ENCODE measurements at regions not wholly inside any gene's neighbourhood (a gene's known extent, or its start where the extent isn't known, plus 50 kb on each side); places are given as distances from the start of the nearest gene placed in this dataset.

DNA sequence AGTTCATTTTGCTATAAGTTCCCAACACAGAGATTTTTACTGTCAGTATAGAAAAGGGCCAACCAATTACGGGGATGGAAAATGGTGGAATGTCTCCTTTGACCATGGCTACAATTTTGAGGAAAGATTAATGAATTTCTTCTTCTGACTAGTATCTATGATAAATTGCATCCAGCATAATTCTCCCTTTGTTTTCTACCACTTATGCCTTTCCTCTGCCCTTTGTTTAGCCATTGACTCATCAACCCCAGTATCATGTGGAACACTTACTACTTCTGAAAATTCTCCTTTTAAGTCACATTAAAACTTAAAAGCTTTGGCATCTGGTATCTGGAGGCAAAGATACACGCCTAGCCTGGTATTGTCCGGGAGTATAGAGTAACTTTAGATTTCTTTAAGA, 92.9 kb upstream of the CADPS start:
- DNase-seq (ENCODE audit: low spot score) (no peak), ATAC-seq (ENCODE audit: low read depth) (no peak)
- Histone ChIP-seq H3K27ac (ENCODE audit: poor library complexity, severe bottlenecking) (no peak overlapping the region), H3K4me1 (ENCODE audit: insufficient read depth, poor library complexity, severe bottlenecking) (no peaks in the 10 kb centered on the region), H3K9me3 (ENCODE audit: severe bottlenecking) (no peaks in the 10 kb centered on the region), H3K36me3 (ENCODE audit: low read depth) (no peaks in the 10 kb centered on the region), H3K4me3 (ENCODE audit: severe bottlenecking) (no peak overlapping the region), H3K27me3 (ENCODE audit: insufficient read depth, poor library complexity, severe bottlenecking) (no peaks in the 10 kb centered on the region)
- no peak for TF ChIP-seq CTCF (IDR thresholded peaks at IDR 0.05; ENCODE audit: poor library complexity, severe bottlenecking)

DNA sequence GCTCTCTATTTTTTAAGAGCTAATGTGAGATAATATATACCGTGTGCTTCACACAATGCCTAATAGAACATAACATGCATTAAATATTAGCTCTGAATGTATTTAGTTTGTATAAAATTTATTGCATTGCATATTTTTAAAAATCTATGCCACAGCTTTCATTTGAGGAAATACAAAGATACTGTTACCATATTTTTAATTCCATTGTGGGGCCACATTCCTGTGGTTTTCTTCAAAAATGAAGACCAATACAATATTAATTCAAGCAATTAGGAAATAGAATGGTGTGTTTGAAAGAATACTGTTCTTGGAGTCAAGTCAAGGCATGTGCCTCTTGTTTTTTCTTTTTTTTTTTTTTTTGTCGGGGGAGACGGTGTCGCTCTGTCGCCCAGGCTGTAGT, 95.4 kb upstream of the CADPS start:
- Histone ChIP-seq H3K36me3 (ENCODE audit: low read depth) (no peaks in the 10 kb centered on the region), H3K27me3 (ENCODE audit: insufficient read depth, poor library complexity, severe bottlenecking) (no peaks in the 10 kb centered on the region), H3K4me1 (ENCODE audit: insufficient read depth, poor library complexity, severe bottlenecking) (no peaks in the 10 kb centered on the region), H3K27ac (ENCODE audit: poor library complexity, severe bottlenecking) (no peak overlapping the region), H3K9me3 (ENCODE audit: severe bottlenecking) (no peaks in the 10 kb centered on the region), H3K4me3 (ENCODE audit: severe bottlenecking) (no peak overlapping the region)
- ATAC-seq (ENCODE audit: low read depth): no peak
- no peak for DNase-seq (ENCODE audit: low spot score)
- TF ChIP-seq CTCF (IDR thresholded peaks at IDR 0.05; ENCODE audit: poor library complexity, severe bottlenecking): no peak

DNA sequence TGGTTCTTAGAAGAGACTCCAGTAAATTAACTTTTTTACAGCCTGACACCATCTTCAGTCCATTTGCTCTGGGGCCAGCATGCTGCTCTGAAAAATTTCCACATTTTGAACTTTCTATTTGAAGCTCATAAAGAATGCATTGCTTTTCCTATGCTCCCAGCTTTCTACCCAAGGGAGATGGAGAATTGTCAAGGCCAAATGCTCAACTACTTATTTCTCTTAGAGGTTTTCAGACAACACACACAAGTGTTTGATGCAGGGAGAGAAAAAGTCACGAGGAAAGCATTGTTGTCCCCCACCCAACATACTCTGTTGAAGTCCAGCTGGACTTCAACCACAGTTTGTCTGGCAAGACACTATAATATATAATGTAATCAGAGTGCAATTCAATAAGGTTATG, 100.3 kb upstream of the CADPS start:
- ATAC-seq (ENCODE audit: low read depth): no peak
- no peaks in the 10 kb centered on the region for H3K36me3 ChIP-seq (ENCODE audit: low read depth)
- H3K4me1 ChIP-seq (ENCODE audit: insufficient read depth, poor library complexity, severe bottlenecking): no peaks in the 10 kb centered on the region
- H3K9me3 ChIP-seq (ENCODE audit: severe bottlenecking): no peaks in the 10 kb centered on the region
- DNase-seq (ENCODE audit: low spot score): no peak
- peaks cover 18% of the 10 kb centered on the region for H3K27me3 ChIP-seq (ENCODE audit: insufficient read depth, poor library complexity, severe bottlenecking)
- no peak overlapping the region for H3K4me3 ChIP-seq (ENCODE audit: severe bottlenecking)
- H3K27ac ChIP-seq (ENCODE audit: poor library complexity, severe bottlenecking): no peak overlapping the region
- TF ChIP-seq CTCF (IDR thresholded peaks at IDR 0.05; ENCODE audit: poor library complexity, severe bottlenecking): no peak

DNA sequence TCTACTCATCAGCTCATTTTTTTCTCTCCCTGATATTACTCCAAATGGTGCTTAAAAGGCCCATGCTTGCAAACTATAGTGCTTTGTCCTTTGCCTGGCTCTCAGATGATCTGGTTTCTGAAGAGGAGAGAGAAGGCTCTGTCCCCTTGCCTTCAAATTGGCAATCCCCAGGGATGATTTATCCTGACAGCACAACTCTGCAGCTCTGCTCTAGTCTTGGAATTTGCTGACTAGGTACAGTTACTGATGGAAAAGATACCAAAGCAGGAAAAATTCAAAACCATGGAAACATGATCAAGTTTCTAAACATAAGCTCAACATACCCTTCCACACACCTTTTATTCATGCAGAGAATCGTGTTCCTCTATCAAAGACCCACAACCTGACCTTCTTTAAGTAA, 106.7 kb upstream of the CADPS start:
- no peak for TF ChIP-seq CTCF (IDR thresholded peaks at IDR 0.05; ENCODE audit: poor library complexity, severe bottlenecking)

GRCh38 chr3:62982795-62983455, 107.7 kb upstream of the CADPS start:
- no peak for DNase-seq (ENCODE audit: low spot score)
- Histone ChIP-seq H3K4me1 (ENCODE audit: insufficient read depth, poor library complexity, severe bottlenecking) (no peaks in the 10 kb centered on the region), H3K36me3 (ENCODE audit: low read depth) (no peaks in the 10 kb centered on the region), H3K9me3 (ENCODE audit: severe bottlenecking) (no peaks in the 10 kb centered on the region), H3K27ac (ENCODE audit: poor library complexity, severe bottlenecking) (no peak overlapping the region), H3K27me3 (ENCODE audit: insufficient read depth, poor library complexity, severe bottlenecking) (peaks cover 24% of the 10 kb centered on the region), H3K4me3 (ENCODE audit: severe bottlenecking) (no peak overlapping the region)
- no peak for TF ChIP-seq CTCF (IDR thresholded peaks at IDR 0.05; ENCODE audit: poor library complexity, severe bottlenecking)
- no peak for ATAC-seq (ENCODE audit: low read depth)

More for the DNA sequence above, 106.7 kb upstream of the CADPS start:
- ATAC-seq (ENCODE audit: low read depth): no peak
- Histone ChIP-seq H3K27ac (ENCODE audit: poor library complexity, severe bottlenecking) (no peak overlapping the region), H3K27me3 (ENCODE audit: insufficient read depth, poor library complexity, severe bottlenecking) (peaks cover 24% of the 10 kb centered on the region), H3K4me3 (ENCODE audit: severe bottlenecking) (no peak overlapping the region), H3K36me3 (ENCODE audit: low read depth) (no peaks in the 10 kb centered on the region), H3K9me3 (ENCODE audit: severe bottlenecking) (no peaks in the 10 kb centered on the region), H3K4me1 (ENCODE audit: insufficient read depth, poor library complexity, severe bottlenecking) (no peaks in the 10 kb centered on the region)
- DNase-seq (ENCODE audit: low spot score): no peak
